Vagina (tissue), 2 donors: ENCODE measurements at regions not wholly inside any gene's neighbourhood (a gene's known extent, or its start where the extent isn't known, plus 50 kb on each side); places are given as distances from the start of the nearest gene placed in this dataset.

Experiments used
- DNase-seq, 2 donors: peaks; one replicate each; pipeline ENCODE4 v3.0.0-alpha.2; 2017; ENCODE audit errors: extremely low spot score in 2 of 2
- H3K27ac ChIP-seq: fragments of 200-600 bp; sonication (generic); one replicate; pipeline ENCODE4 v1.5.1; 2019
- H3K27me3 ChIP-seq: fragments of 200-600 bp; sonication (generic); one replicate; pipeline ENCODE4 v1.5.1; 2019
- H3K36me3 ChIP-seq, 2 donors: fragments of 200-600 bp; sonication (generic); one replicate each; pipeline ENCODE4 v1.5.1; 2017 to 2019
- H3K4me1 ChIP-seq: fragments of 200-600 bp; sonication (generic); one replicate; pipeline ENCODE4 v1.5.1; 2019
- H3K4me3 ChIP-seq, 2 donors: fragments of 200-600 bp; sonication (generic); 1 replicate in 1 of 2; 2 replicates in 1 of 2; pipeline ENCODE4 v1.5.1; 2016 to 2019
- H3K9me3 ChIP-seq: fragments of 200-600 bp; sonication (generic); one replicate; pipeline ENCODE4 v1.5.1; 2019
- POLR2A ChIP-seq, 2 donors: fragments of 450-650 bp; IDR thresholded peaks; one replicate each; pipeline ENCODE4 v1.6.1; 2017; ENCODE audit warnings: antibody characterized with exemption in 2 of 2, mild to moderate bottlenecking in 2 of 2, moderate library complexity in 2 of 2
- POLR2AphosphoS5 ChIP-seq, 2 donors: sonication (generic); formaldehyde crosslinking; IDR thresholded peaks; one replicate each; pipeline ENCODE4 v1.9.0; 2017; ENCODE audit warnings: antibody characterized with exemption in 2 of 2, mild to moderate bottlenecking in 2 of 2, low read depth in 1 of 2; ENCODE audit not compliant: insufficient read depth in 1 of 2
- intact Hi-C: fragments of 100-400 bp; cut with DNase I; formaldehyde crosslinking; loops from one replicate; pipeline ENCODE4 v1.15.1; 2023
- TF ChIP-seq, protein P1 (sequence below), 3 experiments: fragments of 450-650 bp in 2 of 3; fragments of 200-600 bp in 1 of 3; sonication (generic) in 1 of 3; IDR thresholded peaks; one replicate each; pipeline ENCODE4 v1.5.1; 2017 to 2019; ENCODE audit warnings: antibody characterized with exemption in 3 of 3, mild to moderate bottlenecking in 2 of 3, moderate library complexity in 2 of 3

DNA sequence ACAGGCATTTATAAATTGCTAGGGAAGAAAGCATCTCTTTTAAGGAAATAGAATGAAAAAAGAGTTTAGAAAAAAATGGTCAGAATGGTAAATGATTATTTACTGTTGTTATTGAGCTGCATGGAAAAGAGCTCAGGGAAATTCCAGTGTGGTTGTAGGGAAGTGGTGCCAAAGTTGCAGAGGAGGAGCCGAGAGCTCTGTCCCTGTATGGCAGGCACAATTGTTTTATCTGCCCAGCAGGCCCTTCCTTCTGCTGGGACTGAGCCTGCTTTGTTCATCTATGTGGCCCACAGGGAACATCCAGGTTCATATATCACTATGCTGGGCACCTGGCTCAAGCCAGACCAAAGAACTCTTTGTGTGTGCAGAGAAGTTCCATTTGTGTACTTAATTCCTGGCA, 80.8 kb upstream of the AGAP1 start:
- Histone ChIP-seq H3K36me3 (no peaks in the 10 kb centered on the region), H3K27me3 (no peaks in the 10 kb centered on the region), H3K4me3 (no peak overlapping the region), H3K27ac (no peak overlapping the region), H3K4me1 (no peaks in the 10 kb centered on the region), H3K9me3 (no peaks in the 10 kb centered on the region)
- no peak for DNase-seq
- no peak for TF ChIP-seq POLR2A (IDR thresholded peaks at IDR 0.05)
- TF ChIP-seq POLR2AphosphoS5 (IDR thresholded peaks at IDR 0.05; ENCODE audit: insufficient read depth in 1 of 2, low read depth in 1 of 2) = no peak
- TF ChIP-seq, protein P1, sequence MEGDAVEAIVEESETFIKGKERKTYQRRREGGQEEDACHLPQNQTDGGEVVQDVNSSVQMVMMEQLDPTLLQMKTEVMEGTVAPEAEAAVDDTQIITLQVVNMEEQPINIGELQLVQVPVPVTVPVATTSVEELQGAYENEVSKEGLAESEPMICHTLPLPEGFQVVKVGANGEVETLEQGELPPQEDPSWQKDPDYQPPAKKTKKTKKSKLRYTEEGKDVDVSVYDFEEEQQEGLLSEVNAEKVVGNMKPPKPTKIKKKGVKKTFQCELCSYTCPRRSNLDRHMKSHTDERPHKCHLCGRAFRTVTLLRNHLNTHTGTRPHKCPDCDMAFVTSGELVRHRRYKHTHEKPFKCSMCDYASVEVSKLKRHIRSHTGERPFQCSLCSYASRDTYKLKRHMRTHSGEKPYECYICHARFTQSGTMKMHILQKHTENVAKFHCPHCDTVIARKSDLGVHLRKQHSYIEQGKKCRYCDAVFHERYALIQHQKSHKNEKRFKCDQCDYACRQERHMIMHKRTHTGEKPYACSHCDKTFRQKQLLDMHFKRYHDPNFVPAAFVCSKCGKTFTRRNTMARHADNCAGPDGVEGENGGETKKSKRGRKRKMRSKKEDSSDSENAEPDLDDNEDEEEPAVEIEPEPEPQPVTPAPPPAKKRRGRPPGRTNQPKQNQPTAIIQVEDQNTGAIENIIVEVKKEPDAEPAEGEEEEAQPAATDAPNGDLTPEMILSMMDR (IDR thresholded peaks at IDR 0.05) = no peak
- intact Hi-C loops = no loop called here

DNA sequence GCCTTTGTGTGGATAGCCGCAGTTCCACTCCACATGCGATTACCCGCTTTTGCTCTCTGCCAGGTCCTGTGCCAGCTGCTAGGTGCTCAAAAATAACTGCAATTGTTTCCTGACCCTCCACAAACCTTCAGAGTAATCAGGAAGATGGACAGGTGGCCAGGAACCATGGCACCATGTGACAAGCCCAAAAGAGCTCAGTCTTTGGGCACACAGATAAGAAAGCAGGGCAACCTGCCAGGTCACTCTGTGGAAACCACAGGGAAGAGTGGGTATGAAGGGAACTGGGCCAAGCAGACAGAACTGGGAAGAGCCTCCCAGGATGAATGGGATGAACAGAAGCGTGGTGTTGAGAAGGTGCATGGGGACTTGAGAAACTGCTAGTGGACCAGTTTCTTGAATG, 79.4 kb upstream of the AGAP1 start:
- intact Hi-C loops = no loop called here
- Histone ChIP-seq H3K4me1 (no peaks in the 10 kb centered on the region), H3K4me3 (no peak overlapping the region), H3K9me3 (no peaks in the 10 kb centered on the region), H3K36me3 (no peaks in the 10 kb centered on the region), H3K27ac (no peak overlapping the region), H3K27me3 (no peaks in the 10 kb centered on the region)
- no peak for TF ChIP-seq POLR2A (IDR thresholded peaks at IDR 0.05)
- no peak for TF ChIP-seq POLR2AphosphoS5 (IDR thresholded peaks at IDR 0.05; ENCODE audit: insufficient read depth in 1 of 2, low read depth in 1 of 2)
- TF ChIP-seq, protein P1 (IDR thresholded peaks at IDR 0.05) = no peak
- DNase-seq = no peak

DNA sequence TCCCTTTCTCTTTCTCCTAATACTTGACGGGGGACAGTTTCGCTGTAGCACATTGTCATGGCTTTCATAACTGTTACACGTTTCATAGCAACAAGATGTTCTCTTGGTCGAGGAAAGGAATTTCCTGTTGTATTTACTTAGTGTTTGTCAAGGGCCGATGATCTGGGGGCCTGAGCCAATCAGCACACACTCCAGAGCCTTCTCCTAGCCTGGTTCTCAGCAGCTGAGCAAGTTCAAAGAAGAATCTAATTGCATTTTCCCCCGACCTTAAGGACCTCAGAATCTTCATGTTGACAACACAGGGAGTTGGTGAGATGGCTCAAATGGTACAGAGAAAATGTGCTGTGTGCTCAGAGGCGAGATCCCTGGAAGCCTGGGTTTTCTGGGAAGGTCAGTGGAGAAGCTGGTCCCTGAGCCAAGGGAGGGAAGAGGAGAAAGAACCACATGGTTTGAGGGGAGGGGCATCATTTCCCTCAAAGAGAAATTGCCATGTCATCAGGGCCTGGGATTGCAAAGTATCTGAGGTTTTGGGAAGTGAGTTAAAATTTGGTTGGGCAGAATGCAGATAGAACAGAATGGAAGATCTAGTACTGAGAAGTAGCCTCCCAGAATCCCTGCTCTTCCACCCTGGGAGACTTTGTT, 76.9 kb upstream of the AGAP1 start:
- intact Hi-C loops = no loop called here
- Histone ChIP-seq H3K9me3 (no peaks in the 10 kb centered on the region), H3K4me3 (no peak overlapping the region), H3K36me3 (no peaks in the 10 kb centered on the region), H3K4me1 (no peaks in the 10 kb centered on the region), H3K27ac (no peak overlapping the region), H3K27me3 (no peaks in the 10 kb centered on the region)
- DNase-seq = no peak
- TF ChIP-seq POLR2A (IDR thresholded peaks at IDR 0.05) (no peak), POLR2AphosphoS5 (IDR thresholded peaks at IDR 0.05; ENCODE audit: insufficient read depth in 1 of 2, low read depth in 1 of 2) (no peak)
- TF ChIP-seq, protein P1 (IDR thresholded peaks at IDR 0.05) = no peak

DNA sequence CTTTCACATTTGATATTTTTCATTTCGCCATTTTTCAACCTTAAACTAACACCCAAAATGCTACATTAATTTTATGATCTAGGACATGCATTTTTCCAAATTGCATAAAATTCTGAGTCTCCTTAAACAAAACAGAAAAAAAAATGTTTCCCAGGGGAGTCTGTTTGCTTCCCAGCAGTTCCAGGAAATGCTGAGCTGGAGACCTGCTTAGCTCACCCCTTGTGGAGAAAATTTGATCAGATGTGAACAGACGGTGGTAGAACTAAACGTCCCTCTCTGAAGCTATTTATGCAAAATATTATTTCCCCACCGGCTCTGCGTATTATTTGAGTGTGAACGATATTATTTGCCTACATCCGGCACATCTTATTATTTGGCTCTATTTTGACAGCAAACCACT, 74.9 kb upstream of the AGAP1 start:
- no peak overlapping the region for H3K27ac ChIP-seq
- no peak for DNase-seq
- intact Hi-C loops = no loop called here
- no peaks in the 10 kb centered on the region for H3K36me3 ChIP-seq
- H3K27me3 ChIP-seq = no peaks in the 10 kb centered on the region
- no peak overlapping the region for H3K4me3 ChIP-seq
- no peak for TF ChIP-seq POLR2AphosphoS5 (IDR thresholded peaks at IDR 0.05; ENCODE audit: insufficient read depth in 1 of 2, low read depth in 1 of 2)
- TF ChIP-seq, protein P1 (IDR thresholded peaks at IDR 0.05) = no peak
- TF ChIP-seq POLR2A (IDR thresholded peaks at IDR 0.05) = no peak
- H3K4me1 ChIP-seq = no peaks in the 10 kb centered on the region
- no peaks in the 10 kb centered on the region for H3K9me3 ChIP-seq

DNA sequence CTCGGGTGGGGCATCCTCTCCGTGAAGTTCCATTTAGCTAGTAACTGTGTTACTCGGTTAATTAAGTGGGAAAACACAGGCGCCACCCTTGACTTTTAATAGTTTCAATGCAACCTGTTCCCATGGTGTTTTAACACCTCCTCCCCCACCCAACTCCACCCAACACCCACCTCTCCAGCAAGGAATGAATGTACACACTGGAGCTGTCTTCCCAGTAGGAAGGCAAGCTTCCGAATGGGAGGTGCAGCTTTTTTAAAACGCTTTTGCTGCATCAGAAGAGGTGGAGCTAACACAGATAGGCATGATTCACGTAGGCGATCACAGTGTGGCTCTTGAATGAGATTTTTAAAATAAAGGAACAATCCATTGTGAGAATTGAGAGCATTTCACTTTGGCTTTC, 73.8 kb upstream of the AGAP1 start:
- Histone ChIP-seq H3K27me3 (no peaks in the 10 kb centered on the region), H3K4me3 (no peak overlapping the region), H3K36me3 (no peaks in the 10 kb centered on the region), H3K4me1 (no peaks in the 10 kb centered on the region), H3K27ac (no peak overlapping the region), H3K9me3 (no peaks in the 10 kb centered on the region)
- no peak for DNase-seq
- intact Hi-C loops = no loop called here
- TF ChIP-seq POLR2A (IDR thresholded peaks at IDR 0.05) = no peak
- no peak for TF ChIP-seq POLR2AphosphoS5 (IDR thresholded peaks at IDR 0.05; ENCODE audit: insufficient read depth in 1 of 2, low read depth in 1 of 2)
- TF ChIP-seq, protein P1 (IDR thresholded peaks at IDR 0.05) = no peak
